Type B pancreatic cell (in vitro differentiated cells): ENCODE measurements at regions not wholly inside any gene's neighbourhood (a gene's known extent, or its start where the extent isn't known, plus 50 kb on each side); places are given as distances from the start of the nearest gene placed in this dataset.

Experiments used
- DNase-seq: peaks from one replicate; pipeline ENCODE4 v3.0.0; 2021; ENCODE audit warnings: mixed read lengths; ENCODE audit not compliant: unreplicated experiment; ENCODE audit errors: extremely low spot score
- H3K27ac Mint-ChIP-seq: 2 replicates; pipeline ENCODE4 v1.8.0; 2021; ENCODE audit warnings: mild to moderate bottlenecking, mixed read lengths
- H3K27me3 Mint-ChIP-seq: 2 replicates; pipeline ENCODE4 v1.8.0; 2021; ENCODE audit warnings: mixed read lengths
- H3K36me3 Mint-ChIP-seq: 2 replicates; pipeline ENCODE4 v1.8.0; 2021; ENCODE audit warnings: mixed read lengths
- H3K4me1 Mint-ChIP-seq: one replicate; pipeline ENCODE4 v1.8.0; 2021; ENCODE audit warnings: mixed read lengths; ENCODE audit not compliant: unreplicated experiment
- H3K4me3 Mint-ChIP-seq: 2 replicates; pipeline ENCODE4 v1.8.0; 2021; ENCODE audit warnings: mild to moderate bottlenecking, mixed read lengths
- H3K9me3 Mint-ChIP-seq: 2 replicates; pipeline ENCODE4 v1.8.0; 2021; ENCODE audit warnings: mixed read lengths
- TF ChIP-seq, protein P1 (sequence below): fragments of 200-600 bp; sonication (generic); conservative IDR thresholded peaks from 2 replicates; pipeline ENCODE4 v1.5.0; 2021; ENCODE audit warnings: antibody characterized with exemption, mild to moderate bottlenecking

DNA sequence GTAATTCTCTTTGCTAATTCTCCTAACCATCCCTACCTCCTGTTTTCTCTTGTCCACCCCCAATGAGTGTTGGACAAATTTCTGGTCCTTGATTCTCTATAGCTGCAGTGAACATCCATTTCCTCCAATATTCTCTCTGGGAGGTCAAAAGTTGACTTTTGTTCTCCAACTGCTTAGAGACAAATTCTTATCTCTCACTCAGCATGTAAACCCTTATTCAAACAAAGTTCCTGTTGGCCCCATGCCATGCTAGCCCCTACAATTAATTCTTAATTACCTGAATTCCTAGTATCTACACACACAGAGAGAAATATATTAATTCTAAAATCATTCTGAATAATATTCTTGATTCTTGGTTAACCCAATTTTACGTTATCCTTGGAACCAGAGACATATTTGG, 472.9 kb upstream of the ACTBL2 start:
- no peak overlapping the region for H3K27ac Mint-ChIP-seq
- no peak for DNase-seq
- peaks cover 5% of the 10 kb centered on the region for H3K9me3 Mint-ChIP-seq
- H3K4me3 Mint-ChIP-seq: no peak overlapping the region
- H3K4me1 Mint-ChIP-seq: peaks cover 13% of the 10 kb centered on the region
- TF ChIP-seq, protein P1, sequence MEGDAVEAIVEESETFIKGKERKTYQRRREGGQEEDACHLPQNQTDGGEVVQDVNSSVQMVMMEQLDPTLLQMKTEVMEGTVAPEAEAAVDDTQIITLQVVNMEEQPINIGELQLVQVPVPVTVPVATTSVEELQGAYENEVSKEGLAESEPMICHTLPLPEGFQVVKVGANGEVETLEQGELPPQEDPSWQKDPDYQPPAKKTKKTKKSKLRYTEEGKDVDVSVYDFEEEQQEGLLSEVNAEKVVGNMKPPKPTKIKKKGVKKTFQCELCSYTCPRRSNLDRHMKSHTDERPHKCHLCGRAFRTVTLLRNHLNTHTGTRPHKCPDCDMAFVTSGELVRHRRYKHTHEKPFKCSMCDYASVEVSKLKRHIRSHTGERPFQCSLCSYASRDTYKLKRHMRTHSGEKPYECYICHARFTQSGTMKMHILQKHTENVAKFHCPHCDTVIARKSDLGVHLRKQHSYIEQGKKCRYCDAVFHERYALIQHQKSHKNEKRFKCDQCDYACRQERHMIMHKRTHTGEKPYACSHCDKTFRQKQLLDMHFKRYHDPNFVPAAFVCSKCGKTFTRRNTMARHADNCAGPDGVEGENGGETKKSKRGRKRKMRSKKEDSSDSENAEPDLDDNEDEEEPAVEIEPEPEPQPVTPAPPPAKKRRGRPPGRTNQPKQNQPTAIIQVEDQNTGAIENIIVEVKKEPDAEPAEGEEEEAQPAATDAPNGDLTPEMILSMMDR: no peak
- no peaks in the 10 kb centered on the region for H3K27me3 Mint-ChIP-seq
- H3K36me3 Mint-ChIP-seq: no peaks in the 10 kb centered on the region

DNA sequence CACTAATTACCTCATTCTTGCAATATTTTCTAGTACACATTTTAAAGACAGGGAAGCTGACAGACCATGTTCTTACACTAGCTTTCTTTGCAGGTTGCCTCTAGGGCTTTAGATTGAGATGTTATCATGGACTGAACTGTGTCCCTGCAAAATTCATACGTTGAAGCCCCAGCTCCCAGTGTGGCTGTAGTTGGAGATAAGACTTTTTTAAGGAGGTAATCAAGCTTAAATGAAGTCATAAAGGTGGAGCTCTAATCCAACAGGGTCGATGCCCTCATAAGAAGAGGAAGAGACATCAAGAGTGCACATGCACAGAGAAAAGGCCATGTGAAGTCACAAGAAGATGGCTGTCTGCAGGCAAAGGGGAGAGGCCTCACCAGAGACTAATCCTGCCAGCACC, 471.2 kb upstream of the ACTBL2 start:
- Mint-ChIP-seq H3K9me3 (peaks cover 5% of the 10 kb centered on the region), H3K36me3 (no peaks in the 10 kb centered on the region), H3K4me3 (no peak overlapping the region), H3K4me1 (peaks cover 13% of the 10 kb centered on the region), H3K27me3 (no peaks in the 10 kb centered on the region), H3K27ac (no peak overlapping the region)
- no peak for DNase-seq
- TF ChIP-seq, protein P1: no peak

DNA sequence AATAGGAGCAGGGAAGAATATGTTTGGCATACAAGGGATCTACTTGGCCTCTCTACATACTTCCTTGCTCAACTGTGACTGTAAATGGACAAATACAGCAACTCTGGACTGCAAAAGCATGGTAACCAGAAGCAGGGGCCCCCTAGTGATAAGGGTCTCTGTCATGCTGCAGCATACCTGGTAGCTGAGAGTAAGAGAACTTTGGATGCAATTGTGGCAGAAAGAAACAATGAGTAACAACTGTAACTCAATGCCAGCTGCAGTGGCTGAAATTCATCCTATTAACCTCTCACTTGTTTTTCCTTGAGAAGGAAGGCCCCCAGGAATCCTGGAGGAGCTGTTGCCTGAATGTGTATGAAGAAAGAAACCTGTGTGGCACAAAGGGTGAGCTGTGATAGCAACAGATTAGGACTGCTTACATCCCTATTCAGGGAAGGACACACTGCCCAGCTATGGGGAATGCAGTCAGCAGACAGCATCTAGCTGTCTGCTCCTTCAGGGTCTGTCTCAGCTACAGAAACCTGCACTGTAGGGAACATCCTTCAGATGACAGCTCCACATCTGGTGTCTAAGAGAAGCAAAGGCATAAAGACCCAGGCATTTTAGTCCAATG, 468.1 kb upstream of the ACTBL2 start:
- TF ChIP-seq, protein P1: no peak
- Mint-ChIP-seq H3K4me1 (peaks cover 13% of the 10 kb centered on the region), H3K27me3 (no peaks in the 10 kb centered on the region), H3K4me3 (no peak overlapping the region), H3K27ac (no peak overlapping the region), H3K36me3 (no peaks in the 10 kb centered on the region), H3K9me3 (peaks cover 5% of the 10 kb centered on the region)
- DNase-seq: no peak

DNA sequence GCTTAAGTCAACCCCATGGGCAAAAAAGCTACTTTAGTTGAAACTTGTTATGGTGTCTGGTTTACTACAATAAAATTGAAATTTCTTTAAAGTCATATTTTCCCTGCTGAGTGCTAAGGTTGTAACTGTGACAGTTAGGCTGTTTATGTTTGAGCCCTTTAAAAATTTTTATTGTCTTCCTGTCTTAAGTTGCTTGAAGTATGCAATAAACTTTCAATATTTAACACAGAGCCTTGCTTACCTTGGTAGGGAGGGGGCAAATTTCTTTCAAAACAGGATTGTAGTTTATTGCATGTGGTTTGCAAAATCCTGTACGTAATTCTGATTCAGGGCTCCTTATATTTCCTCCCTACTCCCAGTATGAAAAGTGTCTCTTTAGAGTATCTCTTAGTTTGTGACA, 465.5 kb upstream of the ACTBL2 start:
- H3K9me3 Mint-ChIP-seq: no peaks in the 10 kb centered on the region
- no peaks in the 10 kb centered on the region for H3K27me3 Mint-ChIP-seq
- TF ChIP-seq, protein P1: no peak
- no peak overlapping the region for H3K4me3 Mint-ChIP-seq
- H3K4me1 Mint-ChIP-seq: no peaks in the 10 kb centered on the region
- H3K36me3 Mint-ChIP-seq: no peaks in the 10 kb centered on the region
- H3K27ac Mint-ChIP-seq: no peak overlapping the region
- DNase-seq: no peak

DNA sequence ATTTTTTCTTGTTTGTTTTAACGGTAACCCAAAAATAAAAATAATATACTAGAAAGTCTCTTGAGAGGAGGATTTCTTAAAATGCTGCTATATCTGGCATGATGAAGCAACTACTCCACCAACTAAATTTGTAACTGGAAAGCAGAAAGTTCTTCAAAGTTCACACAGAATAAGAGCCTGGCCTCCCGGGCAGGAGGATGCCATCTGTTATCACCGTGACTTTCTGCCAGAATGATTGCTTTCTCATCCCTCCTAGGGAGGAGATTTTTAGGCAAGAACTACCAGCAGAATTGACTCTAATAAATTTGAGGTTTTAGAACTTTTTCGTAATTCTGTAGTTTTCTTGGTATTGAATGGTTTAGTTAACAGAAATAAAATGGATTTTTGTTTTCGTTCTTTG, 464.6 kb upstream of the ACTBL2 start:
- H3K4me3 Mint-ChIP-seq: no peak overlapping the region
- H3K9me3 Mint-ChIP-seq: no peaks in the 10 kb centered on the region
- H3K27me3 Mint-ChIP-seq: no peaks in the 10 kb centered on the region
- DNase-seq: no peak
- no peaks in the 10 kb centered on the region for H3K4me1 Mint-ChIP-seq
- H3K27ac Mint-ChIP-seq: no peak overlapping the region
- TF ChIP-seq, protein P1: no peak
- no peaks in the 10 kb centered on the region for H3K36me3 Mint-ChIP-seq

DNA sequence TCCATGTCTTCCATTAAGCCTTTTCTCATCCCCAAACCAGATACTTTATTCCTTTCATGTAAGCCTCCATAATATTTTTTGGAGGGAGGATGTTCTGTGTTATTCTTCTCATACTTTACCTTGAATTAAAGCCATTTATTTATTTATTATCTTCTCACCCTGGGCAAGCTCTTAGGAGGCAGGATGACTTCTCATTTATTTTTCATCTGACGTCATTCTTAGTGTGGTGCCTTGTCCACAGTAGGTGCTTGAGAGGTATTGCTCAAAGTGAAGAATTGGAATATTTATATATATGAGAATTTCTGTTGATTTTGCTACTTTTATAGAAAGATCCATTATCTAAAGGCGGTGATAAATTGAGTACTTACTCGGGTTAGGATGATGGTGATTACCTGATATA, 458.3 kb upstream of the ACTBL2 start:
- H3K27ac Mint-ChIP-seq: no peak overlapping the region
- TF ChIP-seq, protein P1: no peak
- H3K4me3 Mint-ChIP-seq: no peak overlapping the region
- peaks cover 12% of the 10 kb centered on the region for H3K4me1 Mint-ChIP-seq
- H3K27me3 Mint-ChIP-seq: no peaks in the 10 kb centered on the region
- peaks cover 3% of the 10 kb centered on the region for H3K9me3 Mint-ChIP-seq
- DNase-seq: no peak
- H3K36me3 Mint-ChIP-seq: no peaks in the 10 kb centered on the region
